Mucosa of descending colon (tissue), 3 donors: ENCODE measurements at regions not wholly inside any gene's neighbourhood (a gene's known extent, or its start where the extent isn't known, plus 50 kb on each side); places are given as distances from the start of the nearest gene placed in this dataset.

Experiments used
- ATAC-seq: fragments of 200-7000 bp; cut with Tn5 transposase; one replicate; pipeline ENCODE4 v1.9.1; 2020; ENCODE audit warnings: mild to moderate bottlenecking, moderate library complexity
- DNase-seq, 3 donors: peaks; one replicate each; pipeline ENCODE4 v3.0.0-alpha.2; 2020
- H3K36me3 ChIP-seq: fragments of 200-600 bp; one replicate; pipeline ENCODE4 v1.8.0; 2021; ENCODE audit warnings: low read depth, mild to moderate bottlenecking
- H3K4me1 ChIP-seq: fragments of 200-600 bp; one replicate; pipeline ENCODE4 v1.8.0; 2021; ENCODE audit warnings: low read depth, mild to moderate bottlenecking
- H3K4me3 ChIP-seq: fragments of 200-600 bp; one replicate; pipeline ENCODE4 v1.8.0; 2021; ENCODE audit warnings: mild to moderate bottlenecking
- H3K9me3 ChIP-seq: fragments of 200-600 bp; one replicate; pipeline ENCODE4 v1.8.0; 2021; ENCODE audit warnings: mild to moderate bottlenecking
- CTCF ChIP-seq: fragments of 200-600 bp; IDR thresholded peaks from one replicate; pipeline ENCODE4 v1.8.0; 2022; ENCODE audit warnings: antibody characterized with exemption, mild to moderate bottlenecking
- intact Hi-C, 2 donors: fragments of 100-400 bp; cut with DNase I in 1 of 2; cut with micrococcal nuclease in 1 of 2; formaldehyde crosslinking; loops; one replicate each; pipeline versions ENCODE4 v1.11.0 to v1.11.1; 2022; cut with DNase I, micrococcal nuclease
- donor health status: DM: no; HTN: no; CAD: no; lungs with moderate emphysema.
- donor health status: DM: no; HTN: no; CAD: no.
- donor health status: DM: no; HTN: yes; CAD: no.

- ATAC-seq, result no peak
- no peaks in the 10 kb centered on the region for H3K36me3 ChIP-seq
- TF ChIP-seq CTCF, result no peak
- intact Hi-C loops, result no loop called here
- peaks cover 21% of the 10 kb centered on the region for H3K9me3 ChIP-seq
- H3K4me3 ChIP-seq, result no peak overlapping the region
- no peak for DNase-seq
- no peaks in the 10 kb centered on the region for H3K4me1 ChIP-seq
Measured at GRCh38 chr11:98115873-98116272, 904.9 kb upstream of the CNTN5 start.

- no peak for TF ChIP-seq CTCF
- Histone ChIP-seq H3K36me3 (no peaks in the 10 kb centered on the region), H3K9me3 (peaks cover 42% of the 10 kb centered on the region), H3K4me3 (no peak overlapping the region), H3K4me1 (no peaks in the 10 kb centered on the region)
- DNase-seq (no peak), ATAC-seq (no peak)
- intact Hi-C loops, result no loop called here
Measured at GRCh38 chr11:98130117-98130625, 890.6 kb upstream of the CNTN5 start.

GRCh38 chr11:98136357-98136756, 884.4 kb upstream of the CNTN5 start:
- intact Hi-C loops, result no loop called here
- no peak for TF ChIP-seq CTCF
- DNase-seq (no peak), ATAC-seq (no peak)
- no peak overlapping the region for H3K4me3 ChIP-seq
- H3K4me1 ChIP-seq, result no peaks in the 10 kb centered on the region
- H3K9me3 ChIP-seq, result peaks cover 44% of the 10 kb centered on the region
- no peaks in the 10 kb centered on the region for H3K36me3 ChIP-seq

GRCh38 chr11:98137437-98137836, 883.3 kb upstream of the CNTN5 start:
- no peak for TF ChIP-seq CTCF
- DNase-seq, result no peak
- no peaks in the 10 kb centered on the region for H3K36me3 ChIP-seq
- H3K4me3 ChIP-seq, result no peak overlapping the region
- no peak for ATAC-seq
- peaks cover 35% of the 10 kb centered on the region for H3K9me3 ChIP-seq
- no peaks in the 10 kb centered on the region for H3K4me1 ChIP-seq
- intact Hi-C loops, result no loop called here

- TF ChIP-seq CTCF, result no peak
Measured at GRCh38 chr11:98143661-98144060, 877.1 kb upstream of the CNTN5 start.

GRCh38 chr11:98153752-98154151, 867.0 kb upstream of the CNTN5 start:
- TF ChIP-seq CTCF, result no peak
- intact Hi-C loops, result no loop called here
- ATAC-seq, result no peak
- no peak for DNase-seq
- H3K36me3 ChIP-seq, result no peaks in the 10 kb centered on the region
- H3K4me1 ChIP-seq, result no peaks in the 10 kb centered on the region
- H3K9me3 ChIP-seq, result peaks cover 35% of the 10 kb centered on the region
- no peak overlapping the region for H3K4me3 ChIP-seq

More at GRCh38 chr11:98143661-98144060, 877.1 kb upstream of the CNTN5 start:
- intact Hi-C loops, result no loop called here
- ATAC-seq (no peak), DNase-seq (no peak)
- H3K9me3 ChIP-seq, result peaks cover 40% of the 10 kb centered on the region
- H3K4me1 ChIP-seq, result no peaks in the 10 kb centered on the region
- H3K4me3 ChIP-seq, result no peak overlapping the region
- no peaks in the 10 kb centered on the region for H3K36me3 ChIP-seq
